Activated naive CD4-positive, alpha-beta T cell treated with anti-CD3 and anti-CD28 coated beads, Interleukin-2, amount 50 U/mL, for 72 hours (primary cell): ENCODE measurements at regions not wholly inside any gene's neighbourhood (a gene's known extent, or its start where the extent isn't known, plus 50 kb on each side); places are given as distances from the start of the nearest gene placed in this dataset.
A peak's percentile ranks its signal among the peaks of the same experiment; 100 is the strongest.

ENCODE experiments used
- ATAC-seq, 2 donors: fragments of 150-1000 bp; cut with Tn5 transposase; 2 replicates each; pipeline ENCODE4 v1.10.0; 2021; ENCODE audit warnings: mild to moderate bottlenecking in 2 of 2, moderate library complexity in 2 of 2
- DNase-seq, 2 donors: peaks; one replicate each; pipeline ENCODE4 v3.0.0; 2021 to 2022; ENCODE audit warnings: low spot score in 2 of 2
- H3K27ac Mint-ChIP-seq, 2 donors: one replicate each; pipeline ENCODE4 v1.8.0; 2022; ENCODE audit warnings: mild to moderate bottlenecking in 2 of 2, mixed read lengths in 2 of 2
- H3K36me3 Mint-ChIP-seq, 2 donors: one replicate each; pipeline ENCODE4 v1.8.0; 2022; ENCODE audit warnings: mixed read lengths in 2 of 2
- H3K9me3 Mint-ChIP-seq, 2 donors: one replicate each; pipeline ENCODE4 v1.8.0; 2022; ENCODE audit warnings: mixed read lengths in 2 of 2

DNA sequence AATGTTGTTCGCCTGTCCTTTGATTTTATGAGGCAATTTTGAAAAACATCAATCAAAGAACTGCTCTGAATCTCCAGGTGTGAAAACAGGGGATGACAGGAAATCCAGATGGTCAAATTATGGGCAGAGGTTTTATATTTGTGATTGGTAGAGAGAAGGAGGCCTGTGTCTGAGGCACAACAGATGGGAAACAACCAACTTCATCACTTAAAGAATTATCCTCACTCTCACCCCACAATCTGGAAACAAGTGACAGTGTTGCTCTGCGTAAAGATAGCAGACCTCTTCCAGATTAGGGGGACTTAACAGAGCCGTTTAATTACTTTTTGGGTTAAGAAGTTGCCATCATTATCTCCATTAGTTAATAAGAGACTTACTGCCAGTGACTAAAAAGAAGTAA lies 64.1 kb upstream of the EGLN3 start:
- no peak for DNase-seq
- H3K27ac Mint-ChIP-seq = no peak overlapping the region
- H3K9me3 Mint-ChIP-seq = peaks cover 0 to 5% of the 10 kb centered on the region in 2 donors
- H3K36me3 Mint-ChIP-seq = peaks cover 0 to 8% of the 10 kb centered on the region in 2 donors
- no peak for ATAC-seq

- ATAC-seq (no peak), DNase-seq (no peak)
- H3K27ac Mint-ChIP-seq = no peak overlapping the region
- peaks cover 0 to 8% of the 10 kb centered on the region in 2 donors for H3K36me3 Mint-ChIP-seq
- peaks cover 0 to 5% of the 10 kb centered on the region in 2 donors for H3K9me3 Mint-ChIP-seq
Measured at GRCh38 chr14:34013721-34014060, 62.8 kb upstream of the EGLN3 start.

DNA sequence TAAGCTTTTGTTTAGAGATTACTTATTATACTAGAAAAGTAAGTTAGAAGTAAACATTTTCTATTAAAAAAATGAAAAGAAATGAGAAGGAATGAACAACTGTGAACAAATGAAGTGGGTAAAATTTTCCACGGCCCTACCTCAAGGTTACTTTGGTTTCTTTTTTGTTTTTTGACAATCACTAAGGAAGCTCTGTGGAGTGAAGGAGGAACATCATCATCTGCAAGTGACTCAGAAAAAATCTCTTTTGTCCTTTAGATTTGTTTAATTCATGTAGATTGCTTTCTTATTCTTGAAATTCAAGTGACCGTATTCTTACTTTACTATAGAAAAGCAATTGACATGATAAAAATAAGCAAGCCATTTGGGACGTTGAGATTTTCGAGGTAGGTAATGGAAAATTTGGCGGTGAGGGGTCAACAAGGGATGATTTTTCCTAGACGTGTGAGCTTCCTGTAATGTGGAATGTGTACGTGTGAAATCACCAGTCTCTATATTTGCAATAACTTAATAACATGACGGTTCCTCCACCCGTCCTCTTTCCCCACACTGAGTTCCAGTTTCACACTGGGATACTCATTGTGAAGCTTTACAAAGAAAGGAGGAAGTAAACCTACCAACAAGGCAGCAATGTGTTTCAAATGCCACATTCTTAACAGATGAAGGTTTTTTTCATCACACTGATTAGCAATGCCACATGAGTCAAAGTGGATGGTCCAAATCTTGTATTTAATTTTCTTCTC lies 62.3 kb upstream of the EGLN3 start:
- ATAC-seq = peak; percentile 51 to 56

GRCh38 chr14:34012369-34012768 lies 61.5 kb upstream of the EGLN3 start:
- DNase-seq (no peak), ATAC-seq (no peak)
- Mint-ChIP-seq H3K36me3 (peaks cover 0 to 8% of the 10 kb centered on the region in 2 donors), H3K9me3 (peaks cover 0 to 5% of the 10 kb centered on the region in 2 donors), H3K27ac (peak overlapping the region in 1 of 2 donors; percentile 50)

More for the DNA sequence above, 62.3 kb upstream of the EGLN3 start:
- Mint-ChIP-seq H3K36me3 (peaks cover 0 to 8% of the 10 kb centered on the region in 2 donors), H3K9me3 (peaks cover 0 to 5% of the 10 kb centered on the region in 2 donors), H3K27ac (no peak overlapping the region)
- no peak for DNase-seq

DNA sequence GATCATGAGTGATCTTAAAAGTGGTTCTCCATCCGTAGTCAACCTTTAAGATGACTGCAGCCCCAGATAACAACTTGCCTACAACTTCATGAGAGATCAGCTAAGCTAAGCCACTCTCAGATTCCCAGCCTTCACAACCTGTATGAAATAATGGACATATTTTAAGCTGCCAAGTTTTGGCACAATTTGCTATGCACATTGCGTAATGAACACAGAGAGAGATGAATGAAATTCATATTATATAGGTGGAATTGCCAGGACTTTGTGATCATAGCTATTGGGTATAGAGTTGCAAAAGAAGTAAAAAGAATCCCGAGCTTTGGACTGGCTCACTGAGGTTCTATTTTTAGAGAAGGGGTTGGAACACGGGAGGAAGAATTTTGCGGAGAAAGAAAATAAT lies 59.1 kb upstream of the EGLN3 start:
- Mint-ChIP-seq H3K9me3 (peaks cover 0 to 9% of the 10 kb centered on the region in 2 donors), H3K27ac (no peak overlapping the region), H3K36me3 (peaks cover 0 to 8% of the 10 kb centered on the region in 2 donors)
- ATAC-seq = no peak
- no peak for DNase-seq

DNA sequence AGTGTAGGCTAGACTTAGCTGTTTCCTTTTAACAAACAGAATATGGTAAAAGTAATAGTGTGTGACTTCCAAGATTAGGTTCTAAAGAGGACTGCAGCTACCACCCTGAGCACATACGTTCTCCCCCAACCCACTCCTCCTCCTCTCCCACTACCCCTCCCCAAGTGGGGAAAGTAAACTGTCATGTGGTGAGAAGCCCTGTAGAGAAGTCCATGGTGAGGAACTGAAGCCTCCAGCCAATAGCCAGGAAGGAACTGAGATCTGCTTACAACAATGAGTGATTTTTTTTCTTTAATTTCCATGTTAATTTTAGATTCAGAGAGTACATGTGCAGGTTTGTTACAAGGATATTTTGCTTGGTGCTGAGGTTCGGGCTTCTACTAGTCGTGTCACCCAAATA lies 57.0 kb upstream of the EGLN3 start:
- DNase-seq (no peak), ATAC-seq (no peak)
- Mint-ChIP-seq H3K9me3 (peaks cover 0 to 9% of the 10 kb centered on the region in 2 donors), H3K27ac (no peak overlapping the region), H3K36me3 (peaks cover 0 to 8% of the 10 kb centered on the region in 2 donors)

DNA sequence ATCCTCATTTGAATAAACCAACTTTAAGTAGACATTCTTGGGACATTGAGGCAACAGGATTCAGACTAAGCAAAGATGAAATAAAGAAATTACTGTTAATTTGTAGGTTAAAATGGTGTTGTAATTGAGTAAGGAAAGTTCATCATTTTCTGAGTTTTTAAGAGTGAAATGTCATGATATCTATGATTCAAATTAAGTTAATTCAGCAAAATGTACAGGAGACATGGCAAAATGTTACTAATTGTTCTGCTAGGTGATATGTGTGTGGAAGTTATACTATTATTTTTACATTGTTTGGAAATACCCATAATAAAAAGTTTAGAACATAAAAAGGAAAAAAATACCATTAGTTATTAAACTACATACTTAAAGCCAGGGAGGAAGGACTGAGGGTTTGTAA lies 55.0 kb upstream of the EGLN3 start:
- DNase-seq (no peak), ATAC-seq (no peak)
- Mint-ChIP-seq H3K9me3 (peaks cover 0 to 9% of the 10 kb centered on the region in 2 donors), H3K36me3 (no peaks in the 10 kb centered on the region), H3K27ac (no peak overlapping the region)

- DNase-seq (no peak), ATAC-seq (no peak)
- Mint-ChIP-seq H3K36me3 (no peaks in the 10 kb centered on the region), H3K27ac (no peak overlapping the region), H3K9me3 (peaks cover 0 to 9% of the 10 kb centered on the region in 2 donors)
Measured at GRCh38 chr14:34004881-34005280, 54.0 kb upstream of the EGLN3 start.

DNA sequence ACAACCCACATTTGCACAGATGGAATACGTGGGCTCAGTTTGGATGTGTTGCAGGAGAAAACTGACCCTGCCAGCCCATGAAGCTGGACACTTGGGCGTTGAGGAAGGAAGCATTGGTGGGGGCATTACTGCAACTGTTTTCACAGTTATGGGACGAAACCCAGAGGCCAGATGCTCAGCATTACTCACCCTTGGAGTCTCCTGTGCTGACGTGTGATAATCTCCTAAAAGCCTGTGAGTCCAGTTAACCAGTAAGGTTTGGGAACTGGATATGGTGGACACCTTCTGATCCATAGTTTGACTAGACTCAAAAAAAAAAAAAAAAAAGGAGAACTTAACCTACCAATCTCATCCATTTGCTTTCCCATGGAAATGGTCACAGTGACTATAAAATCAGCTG lies 52.8 kb upstream of the EGLN3 start:
- Mint-ChIP-seq H3K36me3 (no peaks in the 10 kb centered on the region), H3K9me3 (peaks cover 0 to 9% of the 10 kb centered on the region in 2 donors), H3K27ac (peak overlapping the region in 1 of 2 donors; percentile 76)
- DNase-seq (no peak), ATAC-seq (no peak)

DNA sequence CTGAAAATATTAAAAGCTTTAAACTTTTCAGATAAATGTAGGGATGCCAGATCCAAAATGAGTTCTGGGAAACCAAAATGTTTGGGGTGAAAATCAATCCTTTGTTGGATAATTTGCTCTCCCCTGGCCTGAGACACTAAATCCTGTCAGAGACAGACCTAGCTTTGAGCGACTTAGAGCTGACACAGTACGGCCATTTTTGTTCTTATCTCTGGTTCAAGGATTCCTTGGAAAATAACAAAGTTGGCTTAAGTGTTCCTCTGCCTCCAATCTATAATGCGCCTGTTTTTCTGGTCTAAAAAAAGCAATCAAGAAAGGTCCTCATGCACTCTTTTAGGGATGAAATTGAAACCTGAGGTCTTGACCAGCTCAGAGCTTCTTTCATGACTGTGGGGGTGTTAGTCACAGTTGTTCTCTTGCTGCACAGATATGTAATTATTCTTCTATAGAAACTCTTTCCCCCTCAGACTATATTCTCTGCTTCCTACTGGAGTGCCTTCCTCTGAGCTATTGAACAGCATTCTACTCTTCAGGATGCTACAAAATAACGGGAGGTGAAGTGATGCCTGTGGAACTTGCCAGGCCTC lies 52.3 kb upstream of the EGLN3 start:
- no peak for ATAC-seq
- Mint-ChIP-seq H3K36me3 (no peaks in the 10 kb centered on the region), H3K9me3 (peaks cover 0 to 9% of the 10 kb centered on the region in 2 donors), H3K27ac (peak overlapping the region in 1 of 2 donors; percentile 76)
- no peak for DNase-seq
